LoVo (cell line): ENCODE measurements at regions not wholly inside any gene's neighbourhood (a gene's known extent, or its start where the extent isn't known, plus 50 kb on each side); places are given as distances from the start of the nearest gene placed in this dataset.

Source experiments
- DNase-seq: peaks from one replicate; pipeline ENCODE4 v3.0.0-alpha.2; 2016; ENCODE audit warnings: low spot score

DNA sequence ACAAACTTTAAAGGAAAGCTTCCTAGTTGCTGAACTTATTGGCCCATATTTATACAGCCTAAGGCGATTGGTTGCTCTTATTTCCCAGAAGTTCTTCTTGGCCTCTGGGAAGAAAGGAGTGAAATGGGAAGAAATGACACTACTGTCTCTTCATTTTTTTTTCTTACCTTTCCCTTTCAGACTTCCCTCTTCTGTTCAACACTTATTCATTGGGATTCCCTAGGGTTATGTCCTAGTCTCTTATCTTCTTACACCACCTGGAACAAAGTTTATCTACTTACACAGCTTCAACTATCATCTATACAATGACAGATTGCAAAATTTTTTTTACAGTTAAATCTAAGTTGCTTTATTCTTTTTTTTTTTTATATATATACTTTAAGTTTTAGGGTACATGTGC lies 68.0 kb downstream of the SNX12 start:
- no peak for DNase-seq

DNA sequence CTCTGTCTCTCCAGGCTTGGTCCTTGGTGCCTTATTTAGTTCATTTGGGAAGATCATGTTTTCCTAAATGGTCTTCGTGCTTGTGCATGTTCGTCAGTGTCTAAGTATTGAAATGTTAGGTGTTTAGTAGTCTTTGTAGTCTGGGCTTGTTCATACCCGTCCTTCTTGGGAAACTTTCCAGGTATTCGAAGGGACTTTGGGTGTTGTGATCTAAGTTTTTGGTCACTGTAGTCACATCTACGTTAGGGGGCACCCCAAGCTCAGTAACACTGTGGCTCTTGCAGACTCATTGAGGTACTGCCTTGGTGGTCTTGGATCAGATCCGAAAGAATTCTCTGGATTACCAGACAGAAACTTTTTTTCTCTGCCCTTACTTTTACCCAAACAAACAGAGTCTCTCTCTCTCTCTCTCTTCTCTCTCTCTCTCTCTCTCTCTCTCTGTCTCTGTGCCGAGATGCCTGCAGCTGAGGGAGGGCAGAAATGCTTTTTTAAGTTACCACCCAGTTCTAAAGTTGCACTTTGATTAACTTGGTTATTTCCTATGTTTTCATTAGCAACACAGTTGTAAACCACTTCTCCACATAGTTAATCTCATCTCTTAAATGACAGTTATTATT lies 67.6 kb upstream of the SLC7A3 start:
- DNase-seq = peak; percentile 4

DNA sequence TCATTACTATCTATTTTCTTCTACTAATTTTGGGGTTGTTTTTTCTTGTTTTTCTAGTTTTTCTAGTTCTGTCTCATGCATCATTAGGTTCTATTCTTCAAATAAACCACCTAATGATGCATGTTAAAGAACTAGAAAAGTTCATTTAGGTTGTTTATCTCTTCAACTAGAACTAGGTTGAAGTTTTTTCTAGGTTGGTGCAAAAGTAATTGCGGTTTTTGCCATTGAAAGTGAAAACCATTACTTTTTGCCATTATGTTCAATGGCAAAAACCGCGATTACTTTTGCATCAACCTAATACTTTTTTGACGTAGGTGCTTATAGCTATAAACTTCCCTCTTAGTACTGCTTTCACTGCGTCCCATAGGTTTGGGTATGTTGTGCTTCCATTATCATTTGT lies 64.4 kb upstream of the SLC7A3 start:
- no peak for DNase-seq

DNA sequence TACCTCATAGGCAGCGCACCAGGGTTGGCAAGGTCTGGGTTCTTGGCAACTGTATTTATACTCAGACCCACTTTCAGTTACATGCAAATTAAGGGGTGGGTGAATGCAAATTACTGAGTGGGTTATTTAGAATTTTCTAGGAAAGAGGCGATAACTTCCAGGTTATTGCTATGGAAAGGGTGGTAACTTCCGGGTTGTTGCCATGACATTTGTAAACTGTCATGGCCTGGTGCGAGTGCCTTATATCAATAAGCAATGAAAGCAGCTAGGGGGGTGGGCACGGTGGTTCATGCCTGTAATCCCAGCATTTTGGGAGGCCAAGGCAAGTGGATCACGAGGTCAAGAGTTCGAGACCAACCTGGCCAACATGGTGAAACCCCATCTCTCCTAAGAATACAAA lies 57.5 kb upstream of the SLC7A3 start:
- DNase-seq = no peak
